Adrenal gland (tissue), 9 donors: ENCODE measurements at regions not wholly inside any gene's neighbourhood (a gene's known extent, or its start where the extent isn't known, plus 50 kb on each side); places are given as distances from the start of the nearest gene placed in this dataset.

Source experiments
- DNase-seq, 7 donors: peaks; one replicate each; pipeline ENCODE4 v3.0.0-alpha.2; 2019 to 2020
- H3K27ac ChIP-seq, 5 donors: fragments of 200-600 bp; sonication (generic) in 4 of 5; 1 replicate in 3 of 5; 2 replicates in 2 of 5; pipeline versions ENCODE4 v1.5.1 to v1.8.0; 2016 to 2020; ENCODE audit warnings: mild to moderate bottlenecking in 1 of 5
- H3K27me3 ChIP-seq: fragments of 200-600 bp; 2 replicates; pipeline ENCODE4 v1.8.0; 2021
- H3K36me3 ChIP-seq, 2 donors: fragments of 200-600 bp; replicated peaks in 1 of 2; 1 replicate in 1 of 2; 2 replicates in 1 of 2; pipeline versions ENCODE4 v1.5.1 to v1.8.0; 2018 to 2022
- H3K4me1 ChIP-seq, 2 donors: fragments of 200-600 bp; replicated peaks in 1 of 2; 1 replicate in 1 of 2; 2 replicates in 1 of 2; pipeline versions ENCODE4 v1.5.1 to v1.8.0; 2018 to 2021
- H3K4me3 ChIP-seq, 4 donors: fragments of 200-600 bp; sonication (generic) in 3 of 4; one replicate each; pipeline ENCODE4 v1.5.1; 2016 to 2018
- H3K9me3 ChIP-seq, 3 donors: fragments of 200-600 bp; sonication (generic) in 1 of 3; replicated peaks in 1 of 3; 1 replicate in 2 of 3; 2 replicates in 1 of 3; pipeline versions ENCODE4 v1.5.1 to v1.8.0; 2016 to 2021
- CTCF ChIP-seq, 6 experiments: fragments of 450-650 bp in 4 of 6; fragments of 200-600 bp in 2 of 6; sonication (generic) in 1 of 6; IDR thresholded peaks; 1 replicate in 5 of 6; 2 replicates in 1 of 6; pipeline versions ENCODE4 v1.5.1 to v1.8.0; 2016 to 2021; ENCODE audit warnings: antibody characterized with exemption in 6 of 6, mild to moderate bottlenecking in 2 of 6, moderate library complexity in 1 of 6
- POLR2A ChIP-seq, 2 donors: fragments of 450-650 bp; IDR thresholded peaks; one replicate each; pipeline ENCODE4 v1.6.1; 2017; ENCODE audit warnings: antibody characterized with exemption in 2 of 2, mild to moderate bottlenecking in 2 of 2, moderate library complexity in 1 of 2
- WGBS, 4 donors: extraction: QIAGEN DNeasy Blood & Tissue Kit in 2 of 4; methylation state at CpG; one replicate each; pipeline versions ENCODE4 v1.1.5 to v1.1.7; 2013 to 2017; 5-methylcytosine and 5-hydroxymethylcytosine counted together
- intact Hi-C, 2 donors: fragments of 100-400 bp; cut with DNase I; formaldehyde crosslinking; loops; one replicate each; pipeline versions ENCODE4 v1.14.1 to v1.15.0; 2022 to 2023
- donor health status: healthy with polysubstance abuse.
- donor health status: Bipolar disorder and iron deficiency.
- donor health status: DM: yes; HTN: yes; CAD: no.
- donor health status: DM: no; HTN: no; CAD: no.
- donor health status: DM: no; HTN: no; CAD: no.

DNA sequence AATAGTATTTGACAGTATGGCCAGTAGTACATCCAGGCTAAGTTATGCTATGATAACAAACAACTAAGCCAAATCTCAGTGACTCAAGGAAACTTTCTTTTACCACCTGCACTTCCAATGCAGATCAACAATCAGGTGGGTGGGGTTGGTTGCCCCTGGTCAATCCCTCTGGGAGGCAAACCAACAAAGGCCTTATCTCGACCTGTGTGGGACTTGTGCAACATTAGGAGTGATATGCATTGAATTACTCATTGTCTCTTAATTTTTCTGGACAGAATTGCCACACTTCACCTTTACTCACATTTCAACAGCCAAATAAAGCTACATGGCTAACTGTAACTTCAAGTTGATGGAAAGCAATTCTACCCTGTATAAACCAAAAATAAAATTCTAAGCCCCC lies 1049.3 kb upstream of the CDH2 start:
- DNase-seq: no peak
- Histone ChIP-seq H3K36me3 (no peaks in the 10 kb centered on the region), H3K9me3 (peaks cover 0 to 5% (median 0%) of the 10 kb centered on the region in 3 donors), H3K4me1 (no peaks in the 10 kb centered on the region), H3K27me3 (no peaks in the 10 kb centered on the region), H3K4me3 (no peak overlapping the region), H3K27ac (no peak overlapping the region)
- intact Hi-C loops: loop anchor here in 1 of 2 donors (10.0 kb wide), 1 partner anchor 59 kb away; no protein-coding TSS in a partner anchor
- TF ChIP-seq CTCF (IDR thresholded peaks at IDR 0.05) (no peak), POLR2A (IDR thresholded peaks at IDR 0.05) (no peak)
- WGBS, 4 donors: 44 to 71% (median 59%) methylated on average over 1 of the region's 1 CpG

- no peak overlapping the region for H3K4me3 ChIP-seq
- no peaks in the 10 kb centered on the region for H3K36me3 ChIP-seq
These were observed 1048.4 kb upstream of the CDH2 start for GRCh38 chr18:29225351-29225750.

GRCh38 chr18:29218091-29218490 lies 1041.2 kb upstream of the CDH2 start:
- H3K36me3 ChIP-seq: no peaks in the 10 kb centered on the region
- 32 to 46% (median 45%) methylated on average over 2 of the region's 2 CpGs for WGBS, 4 donors
- H3K27me3 ChIP-seq: no peaks in the 10 kb centered on the region
- no peak for DNase-seq
- H3K27ac ChIP-seq: no peak overlapping the region
- H3K4me1 ChIP-seq: no peaks in the 10 kb centered on the region
- peaks cover 0 to 5% (median 0%) of the 10 kb centered on the region in 3 donors for H3K9me3 ChIP-seq
- intact Hi-C loops: no loop called here
- TF ChIP-seq CTCF (IDR thresholded peaks at IDR 0.05) (no peak), POLR2A (IDR thresholded peaks at IDR 0.05) (no peak)
- H3K4me3 ChIP-seq: no peak overlapping the region

More at GRCh38 chr18:29225351-29225750, 1048.4 kb upstream of the CDH2 start:
- TF ChIP-seq CTCF (IDR thresholded peaks at IDR 0.05): no peak
- no peak for TF ChIP-seq POLR2A (IDR thresholded peaks at IDR 0.05)
- intact Hi-C loops: loop anchor here in 1 of 2 donors (10.0 kb wide), 1 partner anchor 59 kb away; no protein-coding TSS in a partner anchor
- no peak for DNase-seq
- H3K4me1 ChIP-seq: no peaks in the 10 kb centered on the region
- no peak overlapping the region for H3K27ac ChIP-seq
- peaks cover 0 to 5% (median 0%) of the 10 kb centered on the region in 3 donors for H3K9me3 ChIP-seq
- H3K27me3 ChIP-seq: no peaks in the 10 kb centered on the region

GRCh38 chr18:29217124-29217915 lies 1040.4 kb upstream of the CDH2 start:
- Histone ChIP-seq H3K4me1 (no peaks in the 10 kb centered on the region), H3K27ac (no peak overlapping the region), H3K9me3 (no peaks in the 10 kb centered on the region), H3K4me3 (no peak overlapping the region), H3K36me3 (no peaks in the 10 kb centered on the region), H3K27me3 (no peaks in the 10 kb centered on the region)
- TF ChIP-seq CTCF (IDR thresholded peaks at IDR 0.05) (no peak), POLR2A (IDR thresholded peaks at IDR 0.05) (no peak)
- no peak for DNase-seq
- WGBS, 4 donors: 46 to 62% (median 58%) methylated on average over 2 of the region's 2 CpGs
- intact Hi-C loops: no loop called here
